Erythroblast (primary cell): ENCODE measurements at regions not wholly inside any gene's neighbourhood (a gene's known extent, or its start where the extent isn't known, plus 50 kb on each side); places are given as distances from the start of the nearest gene placed in this dataset.
"Not testable (repeated sequence)": the region's sequence is repeated elsewhere in the genome, so short reads cannot be mapped to it uniquely, and the experiment has no call there.

Experiments
- DNase-seq, 2 experiments: peaks; one replicate each; lab custom pipeline; 2025; lab: John Stamatoyannopoulos, UW
- GATA1 ChIP-seq: IDR thresholded peaks from 2 replicates; pipeline ENCODE4 v1.6.1; 2011; ENCODE audit warnings: low read depth, mild to moderate bottlenecking, control low read depth, low read length, moderate library complexity
- POLR2A ChIP-seq: IDR thresholded peaks from 2 replicates; pipeline ENCODE4 v1.6.1; 2011; ENCODE audit warnings: mild to moderate bottlenecking, low read length

- no peak for TF ChIP-seq POLR2A
- TF ChIP-seq GATA1 = no peak
- no peak for DNase-seq
Observed at GRCh38 chr10:23643111-23643780, 204.4 kb downstream of the OTUD1 start.

GRCh38 chr10:23648618-23649017 lies 209.7 kb downstream of the OTUD1 start:
- DNase-seq = no peak
- TF ChIP-seq GATA1 (no peak), POLR2A (no peak)

GRCh38 chr10:23656735-23657134 lies 217.9 kb downstream of the OTUD1 start:
- DNase-seq = no peak

GRCh38 chr10:23657677-23658076 lies 218.8 kb downstream of the OTUD1 start:
- DNase-seq = no peak
- TF ChIP-seq GATA1 (no peak), POLR2A (no peak)

More at GRCh38 chr10:23656735-23657134, 217.9 kb downstream of the OTUD1 start:
- TF ChIP-seq GATA1 = no peak
- TF ChIP-seq POLR2A = no peak

GRCh38 chr10:23671866-23672265 lies 233.0 kb downstream of the OTUD1 start:
- DNase-seq = not testable (repeated sequence)

GRCh38 chr10:23675585-23675984 lies 236.7 kb downstream of the OTUD1 start:
- no peak for DNase-seq
- no peak for TF ChIP-seq POLR2A
- TF ChIP-seq GATA1 = no peak

- TF ChIP-seq GATA1 = no peak
- TF ChIP-seq POLR2A = no peak
- no peak for DNase-seq
Observed at GRCh38 chr10:23676296-23676695, 237.4 kb downstream of the OTUD1 start.

GRCh38 chr10:23686722-23687121 lies 247.8 kb downstream of the OTUD1 start:
- DNase-seq = no peak
- TF ChIP-seq POLR2A = no peak
- TF ChIP-seq GATA1 = no peak

- no peak for DNase-seq
- TF ChIP-seq POLR2A = no peak
- TF ChIP-seq GATA1 = no peak
Observed at GRCh38 chr10:23692736-23693135, 253.9 kb downstream of the OTUD1 start.

GRCh38 chr10:23693501-23693901 lies 254.6 kb downstream of the OTUD1 start:
- TF ChIP-seq GATA1 (no peak), POLR2A (no peak)
- DNase-seq = peak in 1 of 2 experiments; percentile 4

- no peak for TF ChIP-seq GATA1
- TF ChIP-seq POLR2A = no peak
- DNase-seq = no peak
Observed at GRCh38 chr10:23693925-23694324, 255.1 kb downstream of the OTUD1 start.

GRCh38 chr10:23694446-23694920 lies 255.6 kb downstream of the OTUD1 start:
- TF ChIP-seq POLR2A (no peak), GATA1 (no peak)
- no peak for DNase-seq

- DNase-seq = no peak
- TF ChIP-seq POLR2A = no peak
- no peak for TF ChIP-seq GATA1
Observed at GRCh38 chr10:23694921-23695824, 256.3 kb downstream of the OTUD1 start.

GRCh38 chr10:23695825-23696420 lies 257.0 kb downstream of the OTUD1 start:
- TF ChIP-seq GATA1 (no peak), POLR2A (no peak)
- no peak for DNase-seq

GRCh38 chr10:23696476-23696875 lies 257.6 kb downstream of the OTUD1 start:
- no peak for DNase-seq
- TF ChIP-seq POLR2A (no peak), GATA1 (no peak)
